ENCODE measurements at regions not wholly inside any gene's neighbourhood (a gene's known extent, or its start where the extent isn't known, plus 50 kb on each side); places are given as distances from the start of the nearest gene placed in this dataset.

GRCh38 chr2:107248932-107249331, 363.0 kb upstream of the ST6GAL2 start:
- TF ChIP-seq EZH2 (IDR thresholded peaks at IDR 0.05) (no peak), POLR2AphosphoS5 (IDR thresholded peaks at IDR 0.05; ENCODE audit: borderline replicate concordance, low read depth, low read length) (no peak)
